Activated CD4-positive, alpha-beta memory T cell treated with anti-CD3 and anti-CD28 coated beads, Interleukin-2, amount 10 ng/mL, durations not matched to agents 7 days and 5 days (primary cell): ENCODE measurements at regions not wholly inside any gene's neighbourhood (a gene's known extent, or its start where the extent isn't known, plus 50 kb on each side); places are given as distances from the start of the nearest gene placed in this dataset.

Experiments
- CTCF ChIA-PET: fragments of 350-600 bp; sonication (Branson Sonifier 250); formaldehyde crosslinking; loops from one replicate; lab custom pipeline; 2021; ENCODE audit warnings: antibody characterized with exemption, inconsistent platforms; lab: Charles Lee
- POLR2A ChIA-PET: fragments of 350-600 bp; sonication (Branson Sonifier 250); formaldehyde crosslinking; loops from one replicate; lab custom pipeline; 2021; ENCODE audit warnings: antibody characterized with exemption; lab: Charles Lee
- DNase-seq: peaks from one replicate; pipeline ENCODE4 v3.0.0-alpha.2; 2020
- H3K27ac Mint-ChIP-seq: one replicate; pipeline ENCODE4 v1.8.0; 2021; ENCODE audit warnings: mild to moderate bottlenecking, mixed read lengths
- H3K27me3 Mint-ChIP-seq: one replicate; pipeline ENCODE4 v1.8.0; 2021; ENCODE audit warnings: mixed read lengths
- H3K36me3 Mint-ChIP-seq: one replicate; pipeline ENCODE4 v1.8.0; 2021; ENCODE audit warnings: low read depth, mixed read lengths
- H3K4me1 Mint-ChIP-seq: one replicate; pipeline ENCODE4 v1.8.0; 2021; ENCODE audit warnings: mixed read lengths
- H3K4me3 Mint-ChIP-seq: one replicate; pipeline ENCODE4 v1.8.0; 2021; ENCODE audit warnings: mild to moderate bottlenecking, mixed read lengths
- H3K9me3 Mint-ChIP-seq: one replicate; pipeline ENCODE4 v1.8.0; 2021; ENCODE audit warnings: mixed read lengths

DNA sequence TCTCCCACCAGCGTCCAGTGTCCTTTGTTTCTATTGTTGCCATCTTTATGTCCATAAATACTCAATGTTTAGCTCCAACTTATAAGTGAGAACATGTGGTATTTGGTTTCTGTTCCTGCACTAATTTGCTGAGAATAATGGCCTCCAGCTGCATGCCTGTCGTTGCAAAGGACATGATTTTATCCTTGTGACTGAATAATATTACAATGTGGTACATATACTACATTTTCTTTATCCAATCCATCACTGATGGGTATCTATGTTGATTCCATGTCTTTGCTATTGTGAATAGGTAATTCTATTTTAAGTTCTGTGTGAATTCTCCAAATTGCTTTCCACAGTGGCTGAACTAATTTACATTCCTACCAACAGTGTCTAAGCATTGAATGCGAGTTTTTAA is 578.6 kb upstream of the CA10 start:
- no peak overlapping the region for H3K27ac Mint-ChIP-seq
- POLR2A ChIA-PET: no interaction called here
- CTCF ChIA-PET: no interaction called here
- H3K4me1 Mint-ChIP-seq: no peaks in the 10 kb centered on the region
- DNase-seq: no peak
- H3K9me3 Mint-ChIP-seq: no peaks in the 10 kb centered on the region
- no peaks in the 10 kb centered on the region for H3K27me3 Mint-ChIP-seq
- H3K36me3 Mint-ChIP-seq: no peaks in the 10 kb centered on the region
- H3K4me3 Mint-ChIP-seq: no peak overlapping the region

- H3K27me3 Mint-ChIP-seq: no peaks in the 10 kb centered on the region
- no peak overlapping the region for H3K4me3 Mint-ChIP-seq
- no peaks in the 10 kb centered on the region for H3K4me1 Mint-ChIP-seq
- no peak overlapping the region for H3K27ac Mint-ChIP-seq
- POLR2A ChIA-PET: no interaction called here
- DNase-seq: no peak
- H3K36me3 Mint-ChIP-seq: no peaks in the 10 kb centered on the region
- peaks cover 3% of the 10 kb centered on the region for H3K9me3 Mint-ChIP-seq
- CTCF ChIA-PET: no interaction called here
Measured at GRCh38 chr17:52732841-52733240, 574.3 kb upstream of the CA10 start.

- Mint-ChIP-seq H3K9me3 (peaks cover 6% of the 10 kb centered on the region), H3K36me3 (no peaks in the 10 kb centered on the region), H3K4me3 (no peak overlapping the region), H3K27ac (no peak overlapping the region), H3K4me1 (no peaks in the 10 kb centered on the region), H3K27me3 (no peaks in the 10 kb centered on the region)
- CTCF ChIA-PET: no interaction called here
- POLR2A ChIA-PET: no interaction called here
- DNase-seq: no peak
Measured at GRCh38 chr17:52724578-52724977, 566.1 kb upstream of the CA10 start.

DNA sequence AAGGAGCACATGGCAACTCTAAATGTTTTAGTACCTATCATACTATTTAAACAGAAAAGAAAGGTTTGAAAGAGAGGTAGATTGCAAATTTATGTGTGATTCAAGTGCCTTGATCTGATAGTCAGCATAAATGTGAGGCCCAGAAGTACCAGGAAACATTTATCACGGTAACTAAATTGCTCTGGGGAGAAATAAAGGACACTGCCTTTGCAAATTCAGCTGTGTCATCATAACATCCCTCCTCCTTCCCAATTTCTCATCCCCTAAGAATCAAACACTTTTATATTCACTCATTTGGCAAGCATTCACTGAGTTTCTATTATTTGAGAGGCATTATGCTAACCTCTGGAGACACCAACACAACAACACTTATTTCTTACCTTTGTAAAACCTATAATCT is 563.4 kb upstream of the CA10 start:
- no peaks in the 10 kb centered on the region for H3K27me3 Mint-ChIP-seq
- no peaks in the 10 kb centered on the region for H3K36me3 Mint-ChIP-seq
- H3K4me3 Mint-ChIP-seq: no peak overlapping the region
- POLR2A ChIA-PET: no interaction called here
- peaks cover 7% of the 10 kb centered on the region for H3K9me3 Mint-ChIP-seq
- H3K27ac Mint-ChIP-seq: no peak overlapping the region
- CTCF ChIA-PET: no interaction called here
- DNase-seq: no peak
- no peaks in the 10 kb centered on the region for H3K4me1 Mint-ChIP-seq

DNA sequence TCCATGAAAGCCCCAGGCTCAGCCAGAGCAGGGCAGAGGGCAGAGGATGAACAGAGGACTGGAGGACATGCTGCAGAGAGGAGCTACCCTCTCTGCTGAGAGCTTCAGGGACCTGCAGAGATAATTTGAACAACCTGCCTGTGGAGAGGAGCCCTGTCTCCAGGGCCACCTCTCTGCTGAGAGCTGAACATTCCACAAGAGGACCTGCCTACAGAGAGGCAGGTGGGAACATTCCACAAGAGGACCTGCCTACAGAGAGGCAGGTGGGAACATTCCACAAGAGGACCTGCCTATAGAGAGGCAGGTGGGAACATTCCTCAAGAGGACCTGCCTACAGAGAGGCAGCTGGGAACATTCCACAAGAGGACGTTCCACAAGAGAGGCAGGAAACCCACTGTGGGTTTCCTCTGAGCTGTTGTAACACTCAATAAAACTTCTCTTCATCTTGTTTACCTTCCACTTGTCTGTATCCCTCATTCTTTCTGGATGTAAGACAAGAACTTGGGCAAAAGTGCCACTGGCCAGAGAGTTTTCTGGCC is 551.9 kb upstream of the CA10 start:
- ChIA-PET CTCF (no interaction called here), POLR2A (no interaction called here)
- no peaks in the 10 kb centered on the region for H3K27me3 Mint-ChIP-seq
- H3K4me1 Mint-ChIP-seq: no peaks in the 10 kb centered on the region
- no peak overlapping the region for H3K27ac Mint-ChIP-seq
- H3K36me3 Mint-ChIP-seq: no peaks in the 10 kb centered on the region
- DNase-seq: no peak
- peaks cover 5% of the 10 kb centered on the region for H3K9me3 Mint-ChIP-seq
- H3K4me3 Mint-ChIP-seq: no peak overlapping the region

DNA sequence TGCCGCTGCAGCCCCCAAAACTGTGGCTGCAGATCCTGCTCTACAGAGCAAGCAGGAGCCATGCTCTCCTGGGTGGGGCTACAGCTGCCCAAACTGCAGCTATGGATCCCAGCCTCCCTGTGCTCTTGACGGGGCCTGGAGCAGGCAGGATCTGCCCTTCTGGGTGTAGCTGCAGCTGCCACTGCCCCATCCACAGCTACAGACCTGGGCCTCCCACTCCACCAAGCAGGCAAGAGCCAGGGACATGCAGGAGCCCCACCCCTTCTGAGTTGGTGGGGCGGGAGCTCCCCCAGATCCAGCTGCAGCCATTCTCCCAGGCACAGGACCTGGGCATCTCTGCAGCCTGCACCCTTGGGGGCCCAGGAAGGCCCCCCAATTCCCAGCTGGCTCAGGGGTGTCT is 551.2 kb upstream of the CA10 start:
- H3K36me3 Mint-ChIP-seq: no peaks in the 10 kb centered on the region
- peaks cover 5% of the 10 kb centered on the region for H3K9me3 Mint-ChIP-seq
- H3K4me3 Mint-ChIP-seq: no peak overlapping the region
- no peak for DNase-seq
- H3K4me1 Mint-ChIP-seq: no peaks in the 10 kb centered on the region
- CTCF ChIA-PET: no interaction called here
- POLR2A ChIA-PET: no interaction called here
- H3K27ac Mint-ChIP-seq: no peak overlapping the region
- no peaks in the 10 kb centered on the region for H3K27me3 Mint-ChIP-seq

DNA sequence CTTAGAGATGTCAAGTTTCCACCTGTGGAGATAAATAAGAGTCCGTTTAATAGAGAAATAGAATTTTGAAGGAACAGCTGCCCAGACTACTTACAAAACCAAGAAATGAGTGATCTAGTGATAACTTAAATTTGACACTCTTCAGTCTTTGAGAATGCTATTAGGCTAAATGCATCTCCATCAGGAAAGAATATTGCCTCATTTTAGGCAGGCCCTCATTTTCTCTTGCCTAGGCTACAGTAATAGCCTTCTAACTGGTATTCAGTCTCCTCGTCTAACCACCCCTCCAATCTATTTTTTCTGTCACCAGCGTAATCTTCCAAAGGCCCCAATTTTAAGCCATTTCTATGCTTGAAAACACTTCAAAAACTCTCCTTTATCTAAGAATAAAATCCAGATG is 537.8 kb upstream of the CA10 start:
- ChIA-PET CTCF (no interaction called here), POLR2A (no interaction called here)
- Mint-ChIP-seq H3K27me3 (no peaks in the 10 kb centered on the region), H3K36me3 (no peaks in the 10 kb centered on the region), H3K9me3 (no peaks in the 10 kb centered on the region), H3K4me1 (no peaks in the 10 kb centered on the region), H3K27ac (no peak overlapping the region), H3K4me3 (no peak overlapping the region)
- no peak for DNase-seq

- POLR2A ChIA-PET: no interaction called here
- Mint-ChIP-seq H3K4me3 (no peak overlapping the region), H3K27me3 (no peaks in the 10 kb centered on the region), H3K9me3 (peaks cover 2% of the 10 kb centered on the region), H3K36me3 (no peaks in the 10 kb centered on the region), H3K27ac (no peak overlapping the region), H3K4me1 (no peaks in the 10 kb centered on the region)
- CTCF ChIA-PET: no interaction called here
- no peak for DNase-seq
Measured at GRCh38 chr17:52686140-52686539, 527.6 kb upstream of the CA10 start.

DNA sequence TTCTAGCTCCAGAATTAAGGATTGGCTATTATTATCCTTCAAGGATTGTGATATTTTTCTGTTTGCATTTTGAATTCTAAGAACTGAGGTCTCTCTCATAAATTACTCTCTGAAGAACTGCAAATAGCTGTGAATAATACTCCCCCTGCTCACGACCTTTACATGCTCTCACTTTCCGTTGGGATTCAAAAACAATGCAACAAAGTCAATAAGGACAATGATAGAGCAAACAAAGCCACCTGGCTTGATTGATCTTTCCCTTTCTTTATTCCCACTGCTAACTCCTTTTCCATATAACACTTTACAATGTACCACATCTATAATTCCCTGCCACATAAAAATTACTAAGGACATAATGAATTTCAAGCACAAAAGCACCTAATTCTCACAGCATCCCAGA is 523.0 kb upstream of the CA10 start:
- Mint-ChIP-seq H3K36me3 (no peaks in the 10 kb centered on the region), H3K27me3 (no peaks in the 10 kb centered on the region), H3K9me3 (peaks cover 19% of the 10 kb centered on the region), H3K27ac (no peak overlapping the region), H3K4me1 (no peaks in the 10 kb centered on the region), H3K4me3 (no peak overlapping the region)
- ChIA-PET POLR2A (no interaction called here), CTCF (no interaction called here)
- DNase-seq: no peak

DNA sequence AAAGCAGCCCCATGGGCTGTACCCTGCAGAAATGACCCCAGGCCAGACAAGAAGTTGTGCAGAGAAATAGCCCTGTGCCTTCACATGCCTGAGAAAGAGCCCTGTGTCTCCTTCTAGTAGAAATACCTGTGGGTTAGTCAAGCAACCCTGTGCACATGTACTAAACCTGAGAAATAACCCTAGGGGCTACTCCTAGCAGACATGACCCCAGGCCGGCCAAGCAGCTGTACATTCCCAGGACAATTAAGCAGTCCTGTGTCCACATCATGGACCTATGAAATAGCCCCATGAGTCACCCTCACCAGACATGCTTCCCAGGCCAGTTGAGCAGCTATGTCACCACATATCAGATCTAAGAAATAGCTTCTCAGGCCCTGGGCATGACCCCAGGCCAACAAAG is 519.7 kb upstream of the CA10 start:
- no peaks in the 10 kb centered on the region for H3K4me1 Mint-ChIP-seq
- peaks cover 20% of the 10 kb centered on the region for H3K9me3 Mint-ChIP-seq
- no peak for DNase-seq
- no peak overlapping the region for H3K27ac Mint-ChIP-seq
- ChIA-PET CTCF (no interaction called here), POLR2A (no interaction called here)
- no peaks in the 10 kb centered on the region for H3K36me3 Mint-ChIP-seq
- H3K4me3 Mint-ChIP-seq: no peak overlapping the region
- no peaks in the 10 kb centered on the region for H3K27me3 Mint-ChIP-seq

GRCh38 chr17:52674686-52675085 is 516.2 kb upstream of the CA10 start:
- Mint-ChIP-seq H3K27ac (no peak overlapping the region), H3K4me3 (no peak overlapping the region), H3K9me3 (peaks cover 16% of the 10 kb centered on the region), H3K36me3 (no peaks in the 10 kb centered on the region), H3K27me3 (no peaks in the 10 kb centered on the region), H3K4me1 (no peaks in the 10 kb centered on the region)
- DNase-seq: no peak
- ChIA-PET POLR2A (no interaction called here), CTCF (no interaction called here)

GRCh38 chr17:52673791-52674190 is 515.3 kb upstream of the CA10 start:
- no peaks in the 10 kb centered on the region for H3K27me3 Mint-ChIP-seq
- POLR2A ChIA-PET: no interaction called here
- peaks cover 16% of the 10 kb centered on the region for H3K9me3 Mint-ChIP-seq
- no peak overlapping the region for H3K27ac Mint-ChIP-seq
- no peaks in the 10 kb centered on the region for H3K4me1 Mint-ChIP-seq
- no peak overlapping the region for H3K4me3 Mint-ChIP-seq
- no peaks in the 10 kb centered on the region for H3K36me3 Mint-ChIP-seq
- DNase-seq: no peak
- CTCF ChIA-PET: no interaction called here

DNA sequence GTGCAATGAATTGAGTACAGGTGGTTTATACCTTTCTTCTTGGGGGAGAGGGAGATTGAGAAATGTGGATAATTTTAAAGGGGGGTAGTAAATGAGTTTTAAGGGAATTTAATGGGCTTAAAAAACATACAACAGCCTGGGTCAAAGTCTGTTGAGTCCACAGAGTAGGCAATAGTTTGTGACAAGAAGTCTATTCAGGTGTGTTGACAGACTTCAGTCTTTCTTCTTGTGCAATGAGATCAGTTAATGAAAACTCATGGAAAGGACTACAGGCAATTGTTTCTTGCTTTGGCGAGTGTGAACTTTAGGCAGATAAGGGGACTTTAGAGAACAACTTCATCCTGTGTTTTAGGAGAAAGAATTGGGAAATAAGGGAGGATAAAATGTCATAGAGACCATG is 507.8 kb upstream of the CA10 start:
- Mint-ChIP-seq H3K27me3 (no peaks in the 10 kb centered on the region), H3K9me3 (peaks cover 12% of the 10 kb centered on the region), H3K4me3 (no peak overlapping the region), H3K27ac (no peak overlapping the region), H3K36me3 (no peaks in the 10 kb centered on the region), H3K4me1 (no peaks in the 10 kb centered on the region)
- ChIA-PET CTCF (no interaction called here), POLR2A (no interaction called here)
- no peak for DNase-seq

GRCh38 chr17:52660692-52661091 is 502.2 kb upstream of the CA10 start:
- ChIA-PET CTCF (no interaction called here), POLR2A (no interaction called here)
- no peak for DNase-seq

GRCh38 chr17:52653014-52653413 is 494.5 kb upstream of the CA10 start:
- no peak for DNase-seq
- no peak overlapping the region for H3K4me3 Mint-ChIP-seq
- H3K36me3 Mint-ChIP-seq: no peaks in the 10 kb centered on the region
- peaks cover 7% of the 10 kb centered on the region for H3K9me3 Mint-ChIP-seq
- POLR2A ChIA-PET: no interaction called here
- no peak overlapping the region for H3K27ac Mint-ChIP-seq
- H3K27me3 Mint-ChIP-seq: no peaks in the 10 kb centered on the region
- CTCF ChIA-PET: no interaction called here
- no peaks in the 10 kb centered on the region for H3K4me1 Mint-ChIP-seq

More at GRCh38 chr17:52660692-52661091, 502.2 kb upstream of the CA10 start:
- Mint-ChIP-seq H3K4me1 (no peaks in the 10 kb centered on the region), H3K36me3 (no peaks in the 10 kb centered on the region), H3K27me3 (no peaks in the 10 kb centered on the region), H3K27ac (no peak overlapping the region), H3K9me3 (peaks cover 3% of the 10 kb centered on the region), H3K4me3 (no peak overlapping the region)
